Activated CD8-positive, alpha-beta memory T cell treated with anti-CD3 and anti-CD28 coated beads for 36 hours (primary cell): ENCODE measurements at regions not wholly inside any gene's neighbourhood (a gene's known extent, or its start where the extent isn't known, plus 50 kb on each side); places are given as distances from the start of the nearest gene placed in this dataset.

Experiments used
- CTCF ChIA-PET: fragments of 350-600 bp; sonication (Branson Sonifier 250); formaldehyde crosslinking; loops from one replicate; lab custom pipeline; 2021; ENCODE audit warnings: antibody characterized with exemption; lab: Charles Lee
- POLR2A ChIA-PET: fragments of 350-600 bp; sonication (Branson Sonifier 250); formaldehyde crosslinking; loops from one replicate; lab custom pipeline; 2021; ENCODE audit warnings: antibody characterized with exemption; lab: Charles Lee

DNA sequence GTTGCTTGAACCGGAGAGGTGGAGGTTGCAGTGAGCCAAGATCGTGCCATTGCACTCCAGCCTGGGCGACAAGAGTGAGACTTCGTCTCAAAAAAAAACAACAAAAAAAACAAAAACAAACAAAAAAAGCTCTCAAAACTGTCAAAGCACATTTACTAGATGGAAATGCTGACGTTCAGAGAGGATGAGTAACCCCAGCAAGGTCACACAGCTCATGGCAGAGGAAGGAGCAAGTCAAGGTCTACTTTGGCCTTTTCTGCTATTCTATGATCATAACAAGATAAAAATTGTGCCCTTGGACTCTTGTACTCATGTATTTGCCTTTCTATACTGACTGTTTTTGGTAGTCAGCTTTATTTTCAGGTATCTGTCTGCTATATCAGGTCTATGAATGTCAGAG is 109.5 kb downstream of the ARL6IP6 start:
- CTCF ChIA-PET: no interaction called here
- POLR2A ChIA-PET: no interaction called here

DNA sequence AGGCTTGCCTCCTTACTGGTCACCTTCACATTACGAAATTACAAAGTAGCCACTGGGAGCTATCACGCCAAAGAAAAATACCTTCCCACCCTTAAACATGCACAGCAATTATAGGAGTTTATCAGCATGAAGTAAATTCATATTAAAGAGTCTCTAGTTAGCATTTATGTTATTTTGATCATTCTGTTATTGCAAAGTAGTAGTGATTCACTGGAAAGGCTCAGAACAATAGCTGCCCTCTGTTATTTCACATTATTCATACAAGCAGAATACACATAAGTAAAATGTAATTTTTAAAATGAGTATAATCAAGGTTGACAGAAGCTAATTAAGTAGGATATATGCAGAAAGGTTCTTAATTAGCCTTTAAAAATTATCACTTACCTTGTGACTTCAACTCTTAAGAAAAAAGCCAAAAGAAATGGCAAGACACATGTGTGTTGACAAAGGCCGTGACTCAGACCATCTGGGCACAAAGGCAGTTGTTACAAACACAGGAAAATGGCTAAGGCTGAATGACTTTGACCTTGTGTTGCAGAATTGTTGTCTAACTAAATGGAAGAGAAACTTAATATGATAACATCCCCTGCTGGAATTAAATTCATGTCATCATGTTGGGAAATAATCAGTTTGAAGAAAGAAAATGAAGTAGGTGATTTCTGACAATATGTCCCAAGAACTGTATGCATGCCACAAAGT is 108.3 kb downstream of the ARL6IP6 start:
- CTCF ChIA-PET: no interaction called here
- POLR2A ChIA-PET: no interaction called here

DNA sequence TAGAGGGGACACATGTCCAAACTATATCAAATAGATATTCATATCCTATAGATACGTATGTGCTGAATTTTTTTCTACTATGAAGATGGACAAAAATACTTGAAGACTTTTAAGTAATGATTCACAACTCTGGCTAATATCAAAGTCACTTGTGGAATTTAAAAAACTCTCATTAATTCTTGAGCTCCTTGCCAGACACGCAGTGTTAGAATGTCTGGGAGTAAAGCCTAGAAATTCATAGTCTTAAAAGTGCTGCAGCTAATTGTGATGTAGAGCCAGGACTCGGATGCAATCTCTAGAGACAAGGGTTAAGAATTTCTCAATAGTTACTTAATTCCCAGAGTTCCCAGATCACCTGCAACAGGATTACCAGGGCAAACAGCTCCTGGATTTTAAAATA is 107.4 kb downstream of the ARL6IP6 start:
- ChIA-PET CTCF (no interaction called here), POLR2A (no interaction called here)

DNA sequence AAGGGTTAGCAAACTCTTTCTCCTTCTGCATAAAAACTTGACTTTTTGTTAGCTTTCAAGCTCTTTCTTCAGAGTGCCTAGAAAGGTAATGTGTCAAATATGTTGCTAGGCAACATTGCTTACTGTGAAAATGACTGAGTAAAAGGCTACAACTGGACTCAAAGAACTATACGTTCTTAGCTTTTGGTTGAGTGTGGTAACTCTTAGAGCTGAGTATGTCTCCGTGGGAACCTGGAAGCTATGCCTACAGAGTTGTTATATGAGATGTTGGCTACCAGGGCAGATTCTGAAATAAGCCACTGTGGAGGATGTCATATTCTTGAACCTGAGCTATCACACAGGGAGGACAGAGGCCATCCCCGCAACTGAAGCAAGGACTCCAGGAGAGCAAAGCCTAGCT is 105.5 kb downstream of the ARL6IP6 start:
- ChIA-PET POLR2A (no interaction called here), CTCF (no interaction called here)

DNA sequence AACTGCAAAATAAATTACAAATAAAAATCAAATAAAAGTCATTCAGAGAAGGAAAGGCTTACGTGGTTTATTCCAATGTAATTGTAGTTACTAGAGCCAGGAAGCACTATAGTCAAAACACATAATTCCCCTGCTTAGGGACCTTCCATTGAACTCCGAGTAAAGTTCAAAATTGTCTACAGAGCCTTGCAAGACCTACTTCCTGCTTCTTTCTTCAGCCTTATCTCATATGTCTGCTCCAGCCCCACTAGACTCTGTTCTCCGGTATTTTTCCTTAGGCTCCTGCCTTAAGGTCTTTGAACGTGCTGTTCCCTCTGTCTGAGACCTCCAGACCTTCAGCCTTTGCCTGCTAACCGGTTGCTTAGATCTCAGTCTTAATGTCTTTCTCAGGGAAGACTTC is 104.3 kb downstream of the ARL6IP6 start:
- ChIA-PET POLR2A (no interaction called here), CTCF (no interaction called here)

GRCh38 chr2:152820048-152820447 is 101.6 kb downstream of the ARL6IP6 start:
- POLR2A ChIA-PET: no interaction called here
- CTCF ChIA-PET: no interaction called here

- POLR2A ChIA-PET: no interaction called here
- CTCF ChIA-PET: no interaction called here
Measured at GRCh38 chr2:152815634-152816257, 97.3 kb downstream of the ARL6IP6 start.

DNA sequence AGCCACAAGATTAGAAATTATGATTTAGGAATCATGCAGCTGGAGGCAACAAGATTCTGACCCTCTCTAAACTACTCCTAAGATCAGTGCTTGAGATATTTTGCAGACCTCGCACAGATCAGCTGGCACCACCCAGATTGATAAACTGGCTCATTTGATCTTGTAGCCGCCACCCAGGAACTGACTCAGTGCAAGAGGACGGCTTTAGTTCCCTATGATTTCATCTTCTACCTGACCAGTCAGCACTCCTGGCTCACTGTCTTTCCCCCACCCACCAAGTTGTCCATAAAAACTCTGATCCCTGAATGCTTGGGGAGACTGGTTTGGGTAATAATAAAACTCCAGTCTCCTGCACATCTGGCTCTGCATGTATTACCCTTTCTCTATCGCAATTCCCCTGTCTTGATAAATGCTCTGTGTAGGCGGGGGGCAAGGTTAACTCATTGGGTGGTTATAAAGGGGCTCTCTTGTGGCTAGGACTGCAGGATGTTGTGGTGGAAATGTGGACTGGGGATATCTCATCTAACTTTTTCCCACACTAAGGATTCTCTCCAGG is 96.1 kb downstream of the ARL6IP6 start:
- CTCF ChIA-PET: no interaction called here
- POLR2A ChIA-PET: no interaction called here

DNA sequence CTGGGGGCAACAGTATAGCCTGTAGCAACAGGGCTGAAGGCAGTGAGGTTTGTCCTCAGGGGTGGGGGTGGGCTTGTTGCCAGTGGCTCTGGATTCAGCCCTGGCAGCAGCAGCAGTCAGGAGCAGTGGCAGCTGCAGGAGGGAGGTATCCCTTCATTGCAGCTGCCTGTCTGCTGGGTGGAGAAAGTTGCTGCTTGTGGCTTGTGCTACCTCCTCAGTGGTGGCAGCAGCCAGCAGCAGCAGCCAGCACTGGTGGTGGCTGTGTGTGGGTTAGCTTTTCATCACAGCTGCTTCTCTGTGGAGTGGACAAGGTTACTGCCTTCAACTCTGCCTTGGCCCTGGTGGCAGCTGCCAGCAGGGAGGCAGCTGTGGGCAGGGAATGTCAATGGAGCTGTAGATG is 94.9 kb downstream of the ARL6IP6 start:
- POLR2A ChIA-PET: no interaction called here

More for the DNA sequence above, 94.9 kb downstream of the ARL6IP6 start:
- CTCF ChIA-PET: no interaction called here
